WTC11 (cell line): ENCODE measurements at regions not wholly inside any gene's neighbourhood (a gene's known extent, or its start where the extent isn't known, plus 50 kb on each side); places are given as distances from the start of the nearest gene placed in this dataset.

Experiments
- ATAC-seq: fragments of 200-7000 bp; cut with Tn5 transposase; 2 replicates; pipeline ENCODE4 v1.10.0; 2021; ENCODE audit warnings: mild to moderate bottlenecking, moderate library complexity
- CTCF ChIA-PET: fragments of 300-600 bp; sonication (Branson Sonifier 250); formaldehyde crosslinking; loops from one replicate; lab custom pipeline; 2021; ENCODE audit warnings: antibody characterized with exemption; lab: Charles Lee
- POLR2A ChIA-PET: fragments of 350-600 bp; sonication (Branson Sonifier 250); formaldehyde crosslinking; loops from one replicate; lab custom pipeline; 2021; ENCODE audit warnings: antibody characterized with exemption; lab: Charles Lee
- DNase-seq: peaks from one replicate; pipeline ENCODE4 v3.0.0; 2021; ENCODE audit warnings: low spot score
- H3K27ac Mint-ChIP-seq: 2 replicates; pipeline ENCODE4 v1.8.0; 2021; ENCODE audit warnings: mixed read lengths
- H3K27me3 Mint-ChIP-seq: 2 replicates; pipeline ENCODE4 v1.8.0; 2021; ENCODE audit warnings: low read depth, mild to moderate bottlenecking, moderate library complexity, mixed read lengths
- H3K36me3 Mint-ChIP-seq: 2 replicates; pipeline ENCODE4 v1.8.0; 2021; ENCODE audit warnings: mixed read lengths
- H3K4me1 Mint-ChIP-seq: 2 replicates; pipeline ENCODE4 v1.8.0; 2022; ENCODE audit warnings: mixed read lengths
- H3K4me3 Mint-ChIP-seq: 2 replicates; pipeline ENCODE4 v1.8.0; 2021; ENCODE audit warnings: mild to moderate bottlenecking, moderate library complexity, mixed read lengths
- H3K9me3 Mint-ChIP-seq: 2 replicates; pipeline ENCODE4 v1.8.0; 2021; ENCODE audit warnings: mixed read lengths
- AFF4 ChIP-seq: sonication (generic); formaldehyde crosslinking; IDR thresholded peaks from 2 replicates; pipeline ENCODE4 v1.8.1; 2023; ENCODE audit warnings: mild to moderate bottlenecking, missing genetic modification reagents, borderline replicate concordance
- CREM ChIP-seq: sonication (generic); formaldehyde crosslinking; IDR thresholded peaks from 2 replicates; pipeline ENCODE4 v1.8.1; 2022; ENCODE audit warnings: mild to moderate bottlenecking, missing genetic modification reagents, moderate library complexity
- E2F4 ChIP-seq: sonication (generic); formaldehyde crosslinking; IDR thresholded peaks from 2 replicates; pipeline ENCODE4 v1.8.1; 2022; ENCODE audit warnings: low read depth, mild to moderate bottlenecking, moderate library complexity, missing genetic modification reagents, borderline replicate concordance
- ELF4 ChIP-seq: sonication (generic); formaldehyde crosslinking; IDR thresholded peaks from 2 replicates; pipeline ENCODE4 v1.8.1; 2022; ENCODE audit warnings: low read depth, mild to moderate bottlenecking, moderate library complexity, missing genetic modification reagents
- ERG ChIP-seq: fragments of 250-450 bp; sonication (Bioruptor Pico); IDR thresholded peaks from 2 replicates; pipeline ENCODE4 v1.8.0; 2021; ENCODE audit warnings: mild to moderate bottlenecking
- ETV6 ChIP-seq: sonication (generic); formaldehyde crosslinking; IDR thresholded peaks from 2 replicates; pipeline ENCODE4 v1.8.1; 2022; ENCODE audit warnings: mild to moderate bottlenecking, missing genetic modification reagents
- FOXJ3 ChIP-seq: sonication (generic); formaldehyde crosslinking; IDR thresholded peaks from 2 replicates; pipeline ENCODE4 v1.9.0; 2021; ENCODE audit warnings: missing genetic modification reagents, mild to moderate bottlenecking, borderline replicate concordance
- KAT7 ChIP-seq: sonication (generic); formaldehyde crosslinking; IDR thresholded peaks from 2 replicates; pipeline ENCODE4 v1.8.1; 2023; ENCODE audit warnings: missing genetic modification reagents, mild to moderate bottlenecking, borderline replicate concordance
- MYBL2 ChIP-seq: sonication (generic); formaldehyde crosslinking; IDR thresholded peaks from 2 replicates; pipeline ENCODE4 v1.8.1; 2023; ENCODE audit warnings: mild to moderate bottlenecking, moderate library complexity, missing genetic modification reagents
- NFYB ChIP-seq: sonication (generic); formaldehyde crosslinking; conservative IDR thresholded peaks from 2 replicates; pipeline ENCODE4 v1.8.0; 2022; ENCODE audit warnings: low read depth, missing genetic modification reagents
- RORB ChIP-seq: fragments of 250-450 bp; sonication (Bioruptor Pico); IDR thresholded peaks from 2 replicates; pipeline ENCODE4 v1.9.0; 2021; ENCODE audit warnings: mild to moderate bottlenecking
- SMAD3 ChIP-seq: sonication (generic); formaldehyde crosslinking; IDR thresholded peaks from 2 replicates; pipeline ENCODE4 v1.8.0; 2022; ENCODE audit warnings: missing genetic modification reagents, mild to moderate bottlenecking, borderline replicate concordance
- TEAD1 ChIP-seq: sonication (generic); formaldehyde crosslinking; IDR thresholded peaks from 2 replicates; pipeline ENCODE4 v1.8.0; 2022; ENCODE audit warnings: mild to moderate bottlenecking, missing genetic modification reagents
- TEAD4 ChIP-seq: sonication (generic); formaldehyde crosslinking; IDR thresholded peaks from 2 replicates; pipeline ENCODE4 v1.8.0; 2022; ENCODE audit warnings: mild to moderate bottlenecking, missing genetic modification reagents
- ZNF671 ChIP-seq: fragments of 250-450 bp; sonication (Bioruptor Pico); IDR thresholded peaks from 2 replicates; pipeline ENCODE4 v1.8.0; 2021; ENCODE audit warnings: mild to moderate bottlenecking
- TF ChIP-seq, protein P1 (sequence below): sonication (generic); formaldehyde crosslinking; IDR thresholded peaks from 2 replicates; pipeline ENCODE4 v1.8.1; 2023; ENCODE audit warnings: mild to moderate bottlenecking, missing genetic modification reagents, moderate library complexity
- TF ChIP-seq, protein P2 (sequence below): fragments of 200-600 bp; IDR thresholded peaks from 2 replicates; pipeline ENCODE4 v1.8.0; 2022; ENCODE audit warnings: antibody characterized with exemption

DNA sequence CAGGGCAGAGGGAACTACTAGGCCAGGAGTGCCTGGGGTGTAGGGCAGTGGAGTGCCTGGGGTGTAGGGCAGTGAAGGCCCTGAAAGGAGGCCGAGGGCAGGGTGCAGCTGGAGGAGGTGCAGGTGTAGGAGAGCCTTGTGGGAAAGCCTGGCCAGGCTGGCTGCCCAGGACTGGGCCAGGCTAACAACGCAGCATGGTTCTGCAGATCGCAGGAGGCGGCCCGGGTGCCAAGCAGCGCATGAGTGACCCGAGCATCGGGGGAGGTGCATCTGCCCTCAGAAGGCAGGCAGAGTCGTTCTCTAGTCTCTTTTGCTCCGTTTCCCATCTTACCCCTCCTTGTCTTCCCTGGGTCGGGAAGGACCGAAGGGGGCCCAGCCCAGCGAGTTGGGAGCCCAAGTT is 151.5 kb upstream of the PHACTR3 start:
- H3K4me3 Mint-ChIP-seq, result no peak overlapping the region
- ChIA-PET CTCF (interaction anchor here (1.1 to 1.4 kb wide), 2 partner anchors 43 to 49 kb away, joined by 3 to 10 read pairs; no protein-coding TSS in a partner anchor), POLR2A (no interaction called here)
- peaks cover 7% of the 10 kb centered on the region for H3K27me3 Mint-ChIP-seq
- TF ChIP-seq, protein P1, sequence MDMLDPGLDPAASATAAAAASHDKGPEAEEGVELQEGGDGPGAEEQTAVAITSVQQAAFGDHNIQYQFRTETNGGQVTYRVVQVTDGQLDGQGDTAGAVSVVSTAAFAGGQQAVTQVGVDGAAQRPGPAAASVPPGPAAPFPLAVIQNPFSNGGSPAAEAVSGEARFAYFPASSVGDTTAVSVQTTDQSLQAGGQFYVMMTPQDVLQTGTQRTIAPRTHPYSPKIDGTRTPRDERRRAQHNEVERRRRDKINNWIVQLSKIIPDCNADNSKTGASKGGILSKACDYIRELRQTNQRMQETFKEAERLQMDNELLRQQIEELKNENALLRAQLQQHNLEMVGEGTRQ, result no peak
- TF ChIP-seq SMAD3 (CRISPR knock-in tag) (no peak), TEAD1 (no peak), ZNF671 (CRISPR knock-in tag) (no peak), RORB (no peak), ELF4 (CRISPR knock-in tag) (no peak), FOXJ3 (no peak), E2F4 (CRISPR knock-in tag) (no peak), ETV6 (CRISPR knock-in tag) (no peak), KAT7 (CRISPR knock-in tag) (no peak), AFF4 (CRISPR knock-in tag) (no peak), ERG (no peak), TEAD4 (CRISPR knock-in tag) (no peak), CREM (CRISPR knock-in tag) (no peak), NFYB (CRISPR knock-in tag) (no peak), MYBL2 (CRISPR knock-in tag) (no peak)
- TF ChIP-seq, protein P2, sequence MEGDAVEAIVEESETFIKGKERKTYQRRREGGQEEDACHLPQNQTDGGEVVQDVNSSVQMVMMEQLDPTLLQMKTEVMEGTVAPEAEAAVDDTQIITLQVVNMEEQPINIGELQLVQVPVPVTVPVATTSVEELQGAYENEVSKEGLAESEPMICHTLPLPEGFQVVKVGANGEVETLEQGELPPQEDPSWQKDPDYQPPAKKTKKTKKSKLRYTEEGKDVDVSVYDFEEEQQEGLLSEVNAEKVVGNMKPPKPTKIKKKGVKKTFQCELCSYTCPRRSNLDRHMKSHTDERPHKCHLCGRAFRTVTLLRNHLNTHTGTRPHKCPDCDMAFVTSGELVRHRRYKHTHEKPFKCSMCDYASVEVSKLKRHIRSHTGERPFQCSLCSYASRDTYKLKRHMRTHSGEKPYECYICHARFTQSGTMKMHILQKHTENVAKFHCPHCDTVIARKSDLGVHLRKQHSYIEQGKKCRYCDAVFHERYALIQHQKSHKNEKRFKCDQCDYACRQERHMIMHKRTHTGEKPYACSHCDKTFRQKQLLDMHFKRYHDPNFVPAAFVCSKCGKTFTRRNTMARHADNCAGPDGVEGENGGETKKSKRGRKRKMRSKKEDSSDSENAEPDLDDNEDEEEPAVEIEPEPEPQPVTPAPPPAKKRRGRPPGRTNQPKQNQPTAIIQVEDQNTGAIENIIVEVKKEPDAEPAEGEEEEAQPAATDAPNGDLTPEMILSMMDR, result no peak
- no peak overlapping the region for H3K27ac Mint-ChIP-seq
- ATAC-seq, result no peak
- no peak for DNase-seq
- peaks cover 18% of the 10 kb centered on the region; the same call in 1 of the 2 replicates for H3K4me1 Mint-ChIP-seq
- H3K36me3 Mint-ChIP-seq, result no peaks in the 10 kb centered on the region
- no peaks in the 10 kb centered on the region for H3K9me3 Mint-ChIP-seq
